ENCODE measurements at regions not wholly inside any gene's neighbourhood (a gene's known extent, or its start where the extent isn't known, plus 50 kb on each side); places are given as distances from the start of the nearest gene placed in this dataset.

DNA sequence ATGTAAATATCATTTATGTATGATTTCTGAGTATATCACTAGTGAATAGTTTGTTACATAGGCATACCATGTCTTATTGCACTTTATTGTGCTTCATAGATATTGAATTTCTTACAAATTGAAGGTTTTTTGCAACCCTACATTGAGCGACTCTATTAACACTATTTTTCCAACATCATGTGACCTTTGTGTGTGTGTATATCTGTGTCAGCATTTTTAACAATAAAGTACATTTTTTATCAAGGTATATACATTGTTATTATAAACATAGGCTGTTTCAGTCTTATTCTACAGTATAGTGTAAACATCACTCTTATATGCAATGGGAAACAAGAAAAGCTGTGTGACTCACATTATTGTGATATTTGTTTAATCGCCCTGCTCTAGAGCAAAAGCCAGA, 1944.9 kb downstream of the TP53TG3F start:
- no peak for DNase-seq

DNA sequence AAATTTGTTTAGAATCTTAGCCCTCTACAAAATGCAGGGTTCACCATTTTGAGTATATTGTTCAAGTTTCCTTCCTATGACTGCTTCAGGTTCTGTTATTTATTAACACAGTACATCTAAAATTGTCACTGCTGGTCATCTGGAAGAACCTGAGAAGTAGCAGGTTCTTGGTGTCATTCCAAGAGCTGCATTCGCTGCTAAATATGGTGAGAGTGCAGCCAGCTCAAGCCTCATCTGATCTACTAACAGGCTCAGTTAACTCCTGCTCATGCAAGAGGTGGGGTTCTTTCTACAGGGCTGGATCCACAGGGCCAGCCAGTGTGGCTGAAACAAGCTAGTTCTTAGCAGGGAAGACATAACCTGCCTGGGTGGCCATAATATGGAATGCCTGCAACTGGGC, 1946.1 kb downstream of the TP53TG3F start:
- no peak for DNase-seq

DNA sequence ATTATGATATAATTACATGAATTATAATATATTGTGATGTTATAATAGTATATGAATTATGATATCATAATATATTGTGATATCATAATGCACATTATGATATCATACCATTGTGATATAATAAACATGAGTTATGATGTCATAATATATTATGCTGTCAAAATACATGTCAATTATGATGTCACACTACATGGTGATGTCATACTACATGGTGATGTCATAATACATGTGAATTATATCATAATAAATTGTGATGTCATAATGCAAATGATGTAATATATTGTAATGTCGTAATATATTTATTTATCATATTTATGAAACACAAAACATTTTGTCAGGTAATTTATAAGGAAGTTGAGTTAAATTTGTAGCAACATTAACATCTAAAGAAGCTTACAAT, 1950.1 kb downstream of the TP53TG3F start:
- no peak for DNase-seq

DNA sequence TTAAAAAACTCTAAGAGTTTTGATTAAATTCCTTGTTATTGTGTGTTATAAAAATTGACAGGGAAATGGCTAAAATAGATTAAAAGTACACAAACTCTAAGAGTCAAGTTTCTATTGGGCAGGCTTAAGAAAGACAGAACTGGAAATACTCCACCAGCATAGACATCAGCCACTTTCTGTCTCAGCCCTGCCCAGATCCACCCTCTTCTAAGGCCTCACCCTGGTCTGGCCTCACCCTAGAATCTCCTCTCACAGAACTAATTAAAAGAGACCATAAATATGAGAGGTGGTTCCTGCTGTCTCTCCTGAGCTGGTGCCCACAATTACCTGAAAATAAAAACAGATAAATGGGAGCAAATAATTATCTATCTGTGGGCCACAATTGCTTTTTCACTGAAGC, 1951.0 kb downstream of the TP53TG3F start:
- DNase-seq = no peak

DNA sequence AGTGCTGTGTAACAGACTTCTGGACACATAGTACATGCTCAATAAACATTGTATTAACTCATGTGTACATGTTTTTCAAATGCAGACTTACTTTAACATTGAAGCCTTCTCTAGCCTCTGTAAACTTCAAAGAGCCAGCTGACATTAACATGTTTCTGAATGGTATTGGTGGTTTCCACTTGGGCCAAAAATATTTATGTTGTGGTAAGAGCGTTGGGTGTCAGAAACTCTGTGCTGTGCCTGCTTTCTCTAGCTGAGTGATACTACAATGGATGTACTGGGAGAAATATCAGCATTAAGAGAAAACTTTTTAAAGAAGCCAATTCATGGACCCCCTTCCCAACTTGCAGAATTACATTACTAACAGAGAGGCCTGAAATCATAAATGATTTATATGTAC, 1951.7 kb downstream of the TP53TG3F start:
- DNase-seq = no peak

DNA sequence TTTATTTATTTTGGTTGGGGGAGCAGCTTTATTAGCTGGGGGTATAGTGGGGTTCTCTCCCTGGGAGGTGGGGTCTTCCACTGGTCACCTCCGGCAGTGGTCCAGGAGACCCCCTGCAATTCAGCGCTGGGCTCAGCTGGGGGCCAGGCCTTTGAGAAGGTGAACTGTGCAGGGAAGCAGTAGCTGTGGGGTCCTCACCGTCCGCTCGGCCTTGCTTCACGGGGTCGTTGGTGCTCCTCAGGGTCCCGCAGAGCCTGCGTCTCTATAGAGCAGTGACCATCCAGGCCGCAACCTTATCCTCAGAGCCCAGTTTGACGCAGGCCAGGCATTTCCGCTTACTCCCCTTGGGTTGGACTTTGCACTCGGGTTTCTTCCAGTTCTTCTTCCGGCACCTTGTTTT, 1954.7 kb downstream of the TP53TG3F start:
- DNase-seq = no peak

DNA sequence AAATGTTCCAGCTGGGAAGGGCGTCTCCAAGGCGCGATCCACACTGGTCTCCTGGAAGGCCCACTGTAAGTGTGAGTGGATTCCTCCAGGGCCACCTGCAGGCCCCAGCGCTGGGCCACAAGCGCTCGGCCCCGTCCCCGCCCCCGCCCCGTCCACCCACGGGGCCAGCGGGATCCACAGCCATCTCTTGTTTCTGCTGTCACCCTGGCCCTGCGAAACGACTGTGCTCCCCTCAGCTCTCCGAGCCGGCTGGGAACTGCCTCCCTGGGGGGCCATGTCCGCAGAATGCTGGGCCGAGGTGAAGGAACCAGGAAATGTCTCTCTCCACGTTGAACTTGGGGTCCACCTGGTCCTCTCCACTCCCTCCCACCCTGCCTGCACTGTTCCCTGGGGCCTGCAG, 1955.2 kb downstream of the TP53TG3F start:
- DNase-seq = no peak

DNA sequence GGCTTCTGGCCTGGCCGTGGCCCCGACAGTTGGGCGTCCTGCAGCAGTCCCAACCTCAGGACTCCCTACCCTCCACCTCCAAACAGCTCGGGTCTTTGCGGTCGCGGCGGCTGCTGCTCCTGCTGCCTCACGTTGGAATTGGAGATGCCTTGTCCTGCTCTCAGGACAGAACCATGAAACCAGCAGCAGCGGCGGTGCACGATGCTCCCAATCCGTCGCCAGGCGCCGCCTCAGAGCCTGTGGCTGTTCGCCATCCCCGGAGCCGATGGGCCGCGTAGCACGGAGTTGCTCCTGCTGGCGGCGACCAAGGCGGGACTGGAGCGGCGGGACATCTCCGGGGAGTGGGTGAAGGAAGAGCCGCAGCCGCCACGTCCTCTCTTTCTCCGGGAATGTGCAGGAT, 1965.9 kb downstream of the TP53TG3F start:
- no peak for DNase-seq

DNA sequence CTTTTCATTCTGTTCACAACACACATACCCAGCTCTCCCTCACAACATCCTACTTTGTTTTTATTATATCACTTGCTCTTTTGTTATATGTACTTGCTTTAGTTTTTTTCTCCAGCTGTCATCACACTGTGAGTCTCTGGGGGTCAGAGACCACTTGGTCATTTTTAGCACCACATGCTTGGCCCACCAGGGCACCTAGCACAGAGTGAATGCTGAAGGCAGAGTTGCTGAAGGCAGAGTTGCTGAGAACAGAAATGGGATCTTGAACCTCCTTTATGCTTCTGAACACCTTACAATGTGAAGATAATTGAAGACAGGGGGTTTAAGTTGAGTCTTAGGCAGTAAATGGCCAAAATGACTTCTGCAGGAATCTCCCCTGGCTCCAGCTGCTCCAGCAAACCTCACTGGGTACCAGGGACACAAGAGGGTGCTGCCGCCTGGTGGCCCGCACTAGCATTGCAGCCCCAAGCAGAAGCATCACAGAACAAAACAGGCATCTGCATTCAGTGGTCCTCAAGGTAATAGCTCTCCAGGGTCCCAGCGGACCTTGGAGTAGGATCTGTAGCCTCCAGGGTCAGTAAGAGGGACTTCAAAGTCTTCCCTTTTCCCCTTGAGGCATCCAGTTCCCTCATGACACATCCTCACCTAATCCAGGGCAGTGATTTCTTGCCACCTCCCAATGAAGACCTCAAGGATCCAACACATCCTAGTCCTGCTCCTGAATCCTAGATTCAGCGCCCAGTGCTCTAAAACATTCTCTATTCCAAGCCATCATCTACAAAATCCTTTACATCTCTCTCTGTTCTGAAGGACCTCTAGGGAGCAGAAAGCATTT, 1972.6 kb downstream of the TP53TG3F start:
- DNase-seq = peak; percentile 0

DNA sequence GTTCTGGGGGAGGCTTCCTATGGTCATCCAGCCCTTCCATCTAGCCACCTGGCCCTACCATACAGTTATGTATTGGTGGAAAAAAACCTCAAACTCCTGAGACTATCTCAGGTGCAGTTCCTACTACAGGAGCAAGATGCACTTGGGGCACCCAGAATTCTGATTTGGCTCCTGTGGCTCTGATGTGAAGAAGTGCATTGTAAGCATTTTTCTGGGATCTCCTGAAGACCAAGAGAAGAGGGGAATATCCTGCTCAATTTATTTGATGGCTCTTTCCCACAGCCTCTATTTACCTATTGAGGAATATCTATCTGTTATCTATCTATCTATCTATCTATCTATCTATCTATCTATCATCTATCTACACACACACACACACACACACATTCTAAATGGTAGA, 1981.5 kb downstream of the TP53TG3F start:
- no peak for DNase-seq

DNA sequence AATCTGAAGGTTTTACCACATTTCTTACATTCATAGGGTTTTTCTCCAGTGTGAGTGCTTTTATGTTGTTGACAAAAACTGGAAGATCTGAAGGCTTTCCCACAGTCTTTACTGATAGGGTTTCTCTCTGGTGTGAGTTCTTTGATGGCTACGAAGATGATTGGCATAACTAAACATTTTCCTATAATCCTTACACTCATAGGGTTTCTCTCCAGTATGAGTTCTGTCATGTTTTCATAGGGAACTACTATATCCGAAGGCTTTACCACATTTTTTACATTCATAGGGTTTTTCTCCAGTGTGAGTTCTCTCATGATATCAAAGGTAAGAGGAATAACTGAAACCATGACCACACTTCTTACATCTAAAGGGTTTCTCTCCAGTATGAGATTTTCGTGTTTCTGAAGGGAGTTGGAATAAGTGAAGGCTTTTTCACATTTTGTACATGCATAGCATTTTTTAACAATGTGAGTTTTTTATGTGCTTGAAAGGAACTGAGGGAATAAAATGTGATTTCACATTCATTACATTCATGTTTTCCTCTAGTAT, 1987.7 kb downstream of the TP53TG3F start:
- no peak for DNase-seq

DNA sequence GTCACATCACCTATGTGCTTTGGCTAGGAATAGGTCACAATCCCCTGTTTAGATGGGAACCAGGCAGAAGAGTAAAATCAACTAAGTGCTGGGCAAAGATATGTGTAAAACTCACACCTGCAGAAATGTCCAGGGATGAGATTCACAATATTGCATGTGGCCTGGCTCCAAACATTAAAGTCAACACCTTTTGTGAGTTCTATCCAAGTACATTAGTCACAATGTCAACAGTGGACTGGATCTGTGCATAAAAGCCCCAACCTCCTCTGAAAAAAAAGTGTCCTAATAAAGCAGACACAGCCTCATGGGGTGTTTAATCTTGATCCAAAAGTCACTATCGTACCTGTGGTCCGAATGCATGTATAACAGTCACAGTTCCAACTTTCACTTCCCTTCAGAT, 1990.3 kb downstream of the TP53TG3F start:
- DNase-seq = no peak

DNA sequence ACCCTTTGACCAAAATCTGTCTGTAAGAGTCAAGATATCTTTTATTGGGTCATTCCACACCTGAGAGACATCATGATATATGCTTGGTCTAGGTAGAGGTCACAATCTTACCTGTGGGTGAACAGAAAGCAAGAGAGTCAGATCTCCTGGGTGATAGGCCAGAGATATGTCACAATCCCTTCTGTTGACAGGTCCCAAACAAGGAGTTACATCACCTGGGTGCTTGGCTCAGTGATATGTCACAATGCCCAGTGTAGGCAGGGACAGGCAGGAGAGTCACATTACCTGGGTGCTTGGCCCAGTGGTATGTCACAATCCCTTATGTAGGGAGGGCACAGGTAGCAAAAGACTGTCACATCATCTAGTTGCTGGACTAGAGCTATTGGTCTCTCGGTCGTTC, 1991.2 kb downstream of the TP53TG3F start:
- DNase-seq = no peak

DNA sequence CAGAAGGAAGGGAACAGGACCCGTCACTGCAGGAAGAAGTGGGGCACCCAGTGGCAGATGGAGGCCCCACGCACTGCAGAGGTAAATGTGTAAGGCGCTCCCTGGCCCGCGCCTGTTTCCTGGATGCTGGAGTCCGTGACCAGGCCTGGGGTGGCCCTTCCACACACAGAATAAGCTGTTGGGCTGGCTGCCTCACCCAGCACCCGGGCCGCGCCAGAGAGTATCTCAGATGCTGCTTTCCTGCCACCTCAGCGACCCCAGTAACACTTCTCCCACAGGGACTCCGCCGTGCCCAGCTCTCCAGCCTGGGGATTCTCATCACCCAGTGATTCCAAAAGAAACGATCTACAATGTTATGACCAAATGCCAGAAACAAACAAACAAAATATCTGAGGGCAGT, 1993.1 kb downstream of the TP53TG3F start:
- no peak for DNase-seq

DNA sequence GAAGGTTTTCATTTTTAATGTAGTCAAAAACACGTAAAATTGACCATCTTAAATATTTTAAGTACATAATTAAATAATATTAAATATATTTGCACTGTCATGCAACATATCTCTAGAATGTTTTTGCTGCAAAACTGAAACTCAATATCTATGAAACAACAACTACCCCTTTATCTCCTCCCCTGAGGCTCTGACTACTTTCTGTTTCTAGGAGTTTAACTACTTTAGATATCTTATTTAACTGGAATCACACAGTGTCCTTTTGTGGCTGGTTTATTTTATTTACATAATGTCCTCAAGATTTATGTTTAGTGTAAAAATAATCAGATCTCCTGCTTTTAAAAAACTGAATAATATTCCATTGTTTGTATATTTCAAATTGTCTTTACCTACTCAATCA, 2003.9 kb downstream of the TP53TG3F start:
- DNase-seq = no peak

DNA sequence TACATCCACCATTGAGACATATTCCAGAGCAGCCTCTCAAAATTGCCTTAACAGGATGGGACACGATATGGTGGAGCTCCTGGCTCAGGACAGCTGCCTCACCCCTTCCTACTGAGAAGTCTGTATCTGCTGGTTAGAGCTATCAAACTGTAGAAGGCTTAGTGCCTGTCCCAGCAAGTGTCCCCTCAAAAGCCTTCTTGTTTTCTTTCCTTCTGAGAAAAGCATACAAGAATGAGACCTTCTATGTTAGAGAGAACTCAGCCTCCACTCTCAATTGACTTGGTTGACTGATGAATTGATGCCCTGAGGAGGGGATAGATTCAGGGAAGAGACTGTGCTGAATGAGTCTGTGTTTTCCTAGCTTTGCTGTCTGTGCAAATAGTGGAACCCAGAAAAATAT, 2020.9 kb downstream of the TP53TG3F start:
- no peak for DNase-seq

DNA sequence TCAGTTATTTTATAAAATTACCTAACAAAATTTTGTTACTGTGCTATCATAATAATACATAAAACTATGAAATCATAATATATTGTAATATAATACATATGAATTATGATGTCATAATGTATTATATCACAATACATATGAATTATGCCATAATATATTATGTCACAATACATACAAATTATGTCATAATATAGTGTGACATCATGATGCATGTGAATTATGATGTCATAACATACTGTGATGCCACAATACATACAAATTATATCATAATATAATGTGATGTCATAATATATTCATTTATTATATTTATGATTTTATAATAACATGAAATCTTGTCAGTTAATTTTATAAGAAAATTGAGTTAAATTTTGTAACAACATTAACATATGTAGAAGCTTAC, 2021.6 kb downstream of the TP53TG3F start:
- DNase-seq = no peak

DNA sequence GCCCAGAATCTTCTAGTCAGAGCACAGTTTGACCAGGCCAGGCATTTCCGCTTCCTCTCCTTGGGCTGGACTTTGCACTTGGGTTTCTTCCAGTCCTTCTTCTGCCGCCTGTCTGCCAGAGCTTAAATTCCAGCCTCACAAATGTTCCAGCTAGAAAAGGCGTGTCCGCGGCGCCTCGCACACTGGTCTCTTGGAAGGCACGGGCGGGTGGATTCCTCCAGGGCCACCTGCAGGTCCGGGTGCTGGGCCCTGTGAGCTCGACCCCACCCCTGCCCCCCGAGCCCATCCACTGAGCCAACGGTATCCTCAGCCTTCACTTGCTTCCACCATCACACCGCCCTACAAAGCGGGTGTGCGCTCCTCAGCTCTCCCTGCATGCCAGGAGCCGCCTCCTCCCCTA, 2026.5 kb downstream of the TP53TG3F start:
- no peak for DNase-seq

DNA sequence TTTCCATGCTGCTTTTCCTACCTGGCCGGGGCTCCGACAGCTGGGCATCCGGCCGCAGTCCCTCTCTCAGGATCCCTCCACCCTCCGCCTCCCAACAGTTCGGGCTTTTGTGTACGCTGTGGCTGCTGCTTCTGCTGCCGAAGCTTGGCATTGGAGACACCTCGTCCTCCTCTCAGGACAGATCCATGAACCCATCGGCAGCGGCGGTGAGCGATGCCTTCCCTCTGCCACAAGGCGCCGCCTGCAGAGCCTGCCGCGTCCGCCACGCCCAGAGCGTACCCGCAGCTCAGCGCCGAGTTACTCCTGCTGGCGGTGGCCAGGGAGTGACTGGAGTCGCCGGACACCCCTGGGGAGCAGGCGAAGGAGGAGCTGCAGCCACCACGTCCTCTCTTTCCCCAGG, 2032.8 kb downstream of the TP53TG3F start:
- peak; percentile 79 for DNase-seq

DNA sequence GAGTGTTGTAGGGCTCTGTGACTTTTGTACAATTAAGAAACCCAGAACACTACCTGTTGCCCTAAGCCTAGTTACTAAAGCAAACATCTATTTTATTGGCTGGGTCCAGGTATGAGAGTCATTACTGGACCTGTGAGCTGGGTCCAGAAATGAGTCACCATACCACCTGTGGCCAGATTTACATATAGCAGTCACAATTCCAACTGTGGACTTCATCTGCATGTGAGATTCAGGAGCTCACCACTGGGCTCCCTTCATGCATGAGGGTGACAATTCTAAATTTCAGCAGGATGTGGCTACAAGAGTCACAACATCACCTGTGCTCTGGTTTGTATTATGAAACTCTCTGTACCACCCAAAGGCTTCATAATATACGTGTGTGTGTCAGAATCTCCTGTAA, 2038.0 kb downstream of the TP53TG3F start:
- DNase-seq = no peak

DNA sequence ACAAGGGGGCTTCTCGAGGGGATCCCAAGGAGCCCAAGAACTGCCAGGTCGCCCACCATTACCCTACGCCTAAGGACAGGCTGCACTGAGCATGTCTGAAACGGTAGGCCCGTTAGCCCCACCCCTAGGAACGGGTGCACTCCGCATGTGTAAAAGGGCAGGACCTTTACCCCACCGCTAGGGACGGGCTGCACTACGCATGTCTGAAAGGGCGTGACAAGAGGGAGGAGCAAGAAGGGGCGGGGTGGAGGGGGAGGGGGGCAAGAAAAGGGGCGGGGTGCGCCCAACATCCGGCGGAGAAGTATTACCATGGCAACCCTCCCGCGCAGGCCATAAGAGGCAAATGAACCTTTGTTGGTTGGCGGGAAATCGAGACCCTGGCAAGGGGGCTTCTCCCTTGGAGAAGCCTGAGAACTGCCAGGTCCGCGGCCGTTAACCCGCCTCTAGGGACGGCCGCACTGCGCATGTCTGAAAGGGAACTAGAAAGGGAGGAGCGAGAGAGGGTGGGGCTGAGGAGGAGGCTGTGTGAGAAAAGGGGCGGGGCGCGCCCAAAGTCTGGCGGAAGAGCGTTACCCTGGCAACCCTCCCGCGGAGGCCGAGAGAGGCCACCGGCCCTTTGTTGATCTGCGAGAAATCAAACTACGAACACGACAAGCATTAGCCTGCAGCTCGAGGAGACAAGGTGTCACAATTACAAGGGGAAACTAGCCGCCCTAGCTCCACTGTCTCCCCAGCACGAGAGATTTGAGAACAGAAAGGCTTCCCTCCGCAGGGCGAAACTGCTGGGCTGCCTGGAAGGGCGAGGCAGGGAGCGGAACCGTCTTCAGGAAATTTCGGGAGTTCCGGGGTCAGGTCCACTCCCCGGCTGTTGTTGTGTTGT, 2046.8 kb downstream of the TP53TG3F start:
- no peak for DNase-seq

DNA sequence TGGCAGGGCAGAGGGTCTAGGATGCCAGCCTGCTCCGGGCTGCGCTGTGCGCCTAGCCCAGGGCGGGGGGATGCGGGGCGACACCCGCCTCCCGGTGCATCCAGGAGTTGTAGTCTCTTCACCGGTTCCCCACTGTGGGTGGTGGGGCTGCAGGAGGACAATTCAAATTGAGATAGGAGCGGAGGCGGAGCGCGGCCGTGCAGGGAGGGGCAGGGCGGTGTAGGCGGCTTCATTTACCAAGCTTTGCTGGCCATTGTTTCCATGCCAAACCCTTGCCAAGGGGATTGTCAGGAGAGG, 2047.4 kb downstream of the TP53TG3F start:
- DNase-seq = no peak

DNA sequence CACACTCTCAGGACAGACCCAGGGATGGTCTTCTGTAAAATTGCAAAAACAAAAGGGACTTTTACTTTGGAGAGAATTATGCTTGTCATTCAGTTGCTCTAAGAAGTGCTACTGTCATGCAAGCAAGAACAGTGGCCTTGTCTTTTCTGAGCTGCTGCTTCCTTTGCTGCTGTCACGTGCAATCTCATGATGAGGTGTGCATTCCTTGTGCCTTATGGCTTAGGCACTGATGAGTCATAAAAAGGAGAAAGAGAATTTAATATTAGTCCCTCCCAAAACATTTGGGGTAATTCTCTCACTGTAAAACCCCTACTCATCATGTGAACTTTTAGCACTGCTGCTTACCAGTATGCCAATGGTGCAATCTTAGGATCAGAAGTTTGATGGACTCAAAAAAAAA, 2051.3 kb downstream of the TP53TG3F start:
- peak; percentile 17 for DNase-seq

DNA sequence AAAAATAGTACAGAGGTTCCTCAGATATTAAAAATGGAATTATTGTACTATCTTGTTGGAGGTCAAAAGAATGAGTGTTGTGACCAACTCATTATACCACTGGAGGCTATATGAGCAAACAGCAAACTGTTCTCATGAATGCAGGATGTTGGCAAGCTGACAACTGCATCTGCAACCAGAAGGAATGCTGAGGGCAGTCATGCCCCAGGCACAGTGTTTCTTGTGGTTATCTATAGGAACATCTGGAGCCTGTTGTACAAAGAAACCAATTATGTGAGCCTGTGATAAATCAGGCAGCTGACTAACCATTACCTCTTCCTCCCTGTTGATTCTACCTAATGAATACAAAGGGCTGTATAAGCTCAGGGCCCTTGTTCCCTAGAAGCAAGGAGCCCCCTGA, 2057.1 kb downstream of the TP53TG3F start:
- DNase-seq = no peak
